ENCODE measurements at regions not wholly inside any gene's neighbourhood (a gene's known extent, or its start where the extent isn't known, plus 50 kb on each side); places are given as distances from the start of the nearest gene placed in this dataset.

DNA sequence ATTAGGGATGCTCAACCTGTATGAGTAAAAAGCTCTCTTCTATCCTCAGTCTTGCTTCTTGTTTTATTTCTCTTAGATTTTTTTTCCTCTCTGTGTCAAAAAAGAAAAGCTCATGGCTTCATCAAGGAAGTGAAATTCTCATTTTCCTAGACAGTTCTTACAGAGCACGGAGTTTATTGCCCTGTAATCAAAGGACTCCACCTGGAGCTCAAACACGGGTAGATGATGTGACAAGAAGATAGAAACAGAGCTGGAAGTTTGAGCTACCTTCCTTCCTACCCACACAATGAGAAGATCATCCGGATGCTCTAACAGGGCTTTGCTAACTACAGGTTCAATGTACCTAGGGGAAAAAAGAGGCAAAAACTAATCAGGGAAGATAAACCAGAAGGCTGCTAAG, 564.8 kb downstream of the MED13L start:
- TF ChIP-seq, protein P1, sequence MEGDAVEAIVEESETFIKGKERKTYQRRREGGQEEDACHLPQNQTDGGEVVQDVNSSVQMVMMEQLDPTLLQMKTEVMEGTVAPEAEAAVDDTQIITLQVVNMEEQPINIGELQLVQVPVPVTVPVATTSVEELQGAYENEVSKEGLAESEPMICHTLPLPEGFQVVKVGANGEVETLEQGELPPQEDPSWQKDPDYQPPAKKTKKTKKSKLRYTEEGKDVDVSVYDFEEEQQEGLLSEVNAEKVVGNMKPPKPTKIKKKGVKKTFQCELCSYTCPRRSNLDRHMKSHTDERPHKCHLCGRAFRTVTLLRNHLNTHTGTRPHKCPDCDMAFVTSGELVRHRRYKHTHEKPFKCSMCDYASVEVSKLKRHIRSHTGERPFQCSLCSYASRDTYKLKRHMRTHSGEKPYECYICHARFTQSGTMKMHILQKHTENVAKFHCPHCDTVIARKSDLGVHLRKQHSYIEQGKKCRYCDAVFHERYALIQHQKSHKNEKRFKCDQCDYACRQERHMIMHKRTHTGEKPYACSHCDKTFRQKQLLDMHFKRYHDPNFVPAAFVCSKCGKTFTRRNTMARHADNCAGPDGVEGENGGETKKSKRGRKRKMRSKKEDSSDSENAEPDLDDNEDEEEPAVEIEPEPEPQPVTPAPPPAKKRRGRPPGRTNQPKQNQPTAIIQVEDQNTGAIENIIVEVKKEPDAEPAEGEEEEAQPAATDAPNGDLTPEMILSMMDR (conservative IDR thresholded peaks at IDR 0.05), result no peak
- TF ChIP-seq ZFX (IDR thresholded peaks at IDR 0.05), result no peak

Data from C4-2B (cell line).